Esophagus muscularis mucosa (tissue), 4 donors: ENCODE measurements at regions not wholly inside any gene's neighbourhood (a gene's known extent, or its start where the extent isn't known, plus 50 kb on each side); places are given as distances from the start of the nearest gene placed in this dataset.

ENCODE experiments used
- EP300 ChIP-seq: sonication (generic); formaldehyde crosslinking; IDR thresholded peaks from one replicate; pipeline ENCODE4 v1.6.1; 2017; ENCODE audit warnings: antibody characterized with exemption
- POLR2A ChIP-seq: fragments of 450-650 bp; IDR thresholded peaks from one replicate; pipeline ENCODE4 v1.6.1; 2017; ENCODE audit warnings: antibody characterized with exemption, moderate library complexity, mild to moderate bottlenecking, low read depth
- POLR2AphosphoS5 ChIP-seq, 2 donors: sonication (generic); formaldehyde crosslinking; IDR thresholded peaks; one replicate each; pipeline ENCODE4 v1.6.1; 2017; ENCODE audit warnings: antibody characterized with exemption in 2 of 2
- TF ChIP-seq, protein P1 (sequence below), 3 experiments: fragments of 200-600 bp in 2 of 3; fragments of 450-650 bp in 1 of 3; sonication (generic) in 2 of 3; IDR thresholded peaks; one replicate each; pipeline ENCODE4 v1.5.1; 2017 to 2019; ENCODE audit warnings: antibody characterized with exemption in 3 of 3, mild to moderate bottlenecking in 2 of 3, moderate library complexity in 1 of 3

DNA sequence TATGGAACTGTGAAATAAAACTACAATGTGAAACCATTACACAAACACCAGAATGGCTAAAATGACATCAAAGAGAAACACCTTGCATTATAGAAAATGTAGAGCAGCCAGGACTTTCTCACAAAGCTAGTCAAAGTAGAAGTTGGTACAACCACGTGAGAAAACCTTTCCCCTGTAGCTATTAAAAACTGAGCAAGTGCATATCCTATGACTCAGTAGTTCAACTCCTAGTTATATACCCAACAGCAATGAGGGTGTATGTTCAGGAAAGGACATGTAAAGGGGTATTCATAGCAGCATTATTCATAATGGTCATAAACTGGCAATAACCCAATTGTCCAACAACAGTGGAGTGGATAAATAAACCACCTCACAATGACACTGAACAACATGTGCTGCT lies 177.5 kb upstream of the NUDT10 start:
- TF ChIP-seq EP300 = no peak
- TF ChIP-seq, protein P1, sequence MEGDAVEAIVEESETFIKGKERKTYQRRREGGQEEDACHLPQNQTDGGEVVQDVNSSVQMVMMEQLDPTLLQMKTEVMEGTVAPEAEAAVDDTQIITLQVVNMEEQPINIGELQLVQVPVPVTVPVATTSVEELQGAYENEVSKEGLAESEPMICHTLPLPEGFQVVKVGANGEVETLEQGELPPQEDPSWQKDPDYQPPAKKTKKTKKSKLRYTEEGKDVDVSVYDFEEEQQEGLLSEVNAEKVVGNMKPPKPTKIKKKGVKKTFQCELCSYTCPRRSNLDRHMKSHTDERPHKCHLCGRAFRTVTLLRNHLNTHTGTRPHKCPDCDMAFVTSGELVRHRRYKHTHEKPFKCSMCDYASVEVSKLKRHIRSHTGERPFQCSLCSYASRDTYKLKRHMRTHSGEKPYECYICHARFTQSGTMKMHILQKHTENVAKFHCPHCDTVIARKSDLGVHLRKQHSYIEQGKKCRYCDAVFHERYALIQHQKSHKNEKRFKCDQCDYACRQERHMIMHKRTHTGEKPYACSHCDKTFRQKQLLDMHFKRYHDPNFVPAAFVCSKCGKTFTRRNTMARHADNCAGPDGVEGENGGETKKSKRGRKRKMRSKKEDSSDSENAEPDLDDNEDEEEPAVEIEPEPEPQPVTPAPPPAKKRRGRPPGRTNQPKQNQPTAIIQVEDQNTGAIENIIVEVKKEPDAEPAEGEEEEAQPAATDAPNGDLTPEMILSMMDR (IDR thresholded peaks at IDR 0.05) = no peak
- TF ChIP-seq POLR2A = no peak
- TF ChIP-seq POLR2AphosphoS5 (IDR thresholded peaks at IDR 0.05) = no peak
